GDM1 (cell line): ENCODE measurements at regions not wholly inside any gene's neighbourhood (a gene's known extent, or its start where the extent isn't known, plus 50 kb on each side); places are given as distances from the start of the nearest gene placed in this dataset.

ENCODE experiments used
- DNase-seq: peaks from one replicate; lab custom pipeline; 2025; lab: John Stamatoyannopoulos, UW

- no peak for DNase-seq
Measured at GRCh38 chr13:104320446-104320845, 1254.2 kb upstream of the SLC10A2 start.

GRCh38 chr13:104318121-104318520, 1251.9 kb upstream of the SLC10A2 start:
- no peak for DNase-seq

DNA sequence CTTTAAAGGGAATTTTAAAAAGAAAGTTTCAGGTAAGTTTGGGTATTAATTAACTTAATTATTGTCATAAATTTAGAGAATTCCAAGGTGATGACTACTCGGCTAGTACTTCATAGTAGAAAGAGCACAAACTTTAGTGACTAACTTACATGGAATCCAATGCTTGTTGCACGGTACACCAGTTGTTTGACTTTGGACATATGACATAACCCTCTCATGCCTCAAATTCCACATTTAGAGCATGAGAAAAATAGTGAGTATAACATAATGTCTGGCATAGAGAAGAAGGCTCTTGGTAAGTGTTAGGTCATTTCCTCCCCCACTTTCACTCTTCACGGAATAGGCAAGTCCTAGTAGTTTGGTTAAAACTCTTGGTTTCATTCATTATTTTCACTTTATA, 1249.4 kb upstream of the SLC10A2 start:
- DNase-seq: no peak

- no peak for DNase-seq
Measured at GRCh38 chr13:104314926-104315535, 1248.8 kb upstream of the SLC10A2 start.

GRCh38 chr13:104314321-104314720, 1248.1 kb upstream of the SLC10A2 start:
- DNase-seq: no peak

GRCh38 chr13:104310861-104311260, 1244.6 kb upstream of the SLC10A2 start:
- DNase-seq: no peak

DNA sequence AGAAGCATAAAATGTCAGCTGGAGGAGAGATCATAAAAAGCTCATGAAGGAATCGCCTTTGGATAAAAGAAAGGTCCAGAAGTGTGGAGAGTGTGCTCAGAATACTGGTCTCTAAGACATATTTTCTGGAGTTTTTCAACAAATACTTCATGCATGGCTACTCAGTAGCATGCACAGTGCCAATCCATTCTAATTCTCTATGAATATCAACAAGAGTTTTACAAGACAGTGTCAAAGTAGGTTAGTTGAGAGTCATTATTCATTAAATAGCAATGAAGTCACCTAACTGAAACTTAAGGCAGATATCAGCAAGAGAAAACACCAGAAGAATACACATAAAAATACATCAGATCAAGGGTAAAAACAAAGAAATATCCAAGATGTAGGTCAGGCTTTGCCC, 1243.2 kb upstream of the SLC10A2 start:
- DNase-seq: no peak

GRCh38 chr13:104301171-104301975, 1235.2 kb upstream of the SLC10A2 start:
- DNase-seq: no peak

- DNase-seq: no peak
Measured at GRCh38 chr13:104297075-104297474, 1230.9 kb upstream of the SLC10A2 start.

DNA sequence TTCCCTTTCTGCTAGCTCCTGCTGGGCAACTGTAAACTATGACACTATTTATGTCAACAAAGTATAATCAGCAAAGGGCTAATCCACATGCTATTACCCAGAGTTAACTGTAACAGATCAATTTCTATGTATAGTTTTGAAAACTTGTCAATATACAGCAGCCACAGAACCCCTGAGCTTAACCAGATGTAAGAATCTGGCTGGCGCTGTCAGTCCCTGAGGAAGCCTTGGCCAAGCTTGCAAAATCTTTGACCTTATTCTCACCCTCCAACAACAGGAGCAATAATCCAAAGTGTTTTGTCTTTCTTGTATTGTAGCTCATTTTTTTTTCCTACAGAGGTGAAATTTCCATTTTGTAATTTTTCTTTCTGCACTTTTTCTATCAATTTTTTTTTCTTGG, 1230.1 kb upstream of the SLC10A2 start:
- no peak for DNase-seq

DNA sequence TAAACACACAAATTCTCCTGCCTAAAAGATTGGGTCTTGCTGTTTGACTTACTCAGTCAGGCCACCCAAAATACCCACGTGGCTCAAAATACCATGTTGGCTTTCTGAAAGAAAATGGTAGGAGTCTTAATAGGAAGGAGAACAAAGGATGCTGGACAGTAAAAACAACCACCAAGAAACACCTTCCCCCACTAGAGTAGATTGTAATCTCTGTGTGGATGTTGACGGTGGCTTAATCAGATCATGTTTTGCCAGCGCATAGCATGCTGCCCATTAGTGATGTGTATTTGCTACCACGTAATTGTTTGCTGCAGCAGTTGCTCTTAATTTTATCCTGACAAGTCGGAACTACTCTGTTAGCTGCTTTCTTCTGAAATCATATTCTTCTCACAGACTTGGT, 1229.3 kb upstream of the SLC10A2 start:
- no peak for DNase-seq

- no peak for DNase-seq
Measured at GRCh38 chr13:104289400-104289799, 1223.2 kb upstream of the SLC10A2 start.

- DNase-seq: no peak
Measured at GRCh38 chr13:104288496-104288895, 1222.3 kb upstream of the SLC10A2 start.

GRCh38 chr13:104286566-104287290, 1220.5 kb upstream of the SLC10A2 start:
- no peak for DNase-seq

- no peak for DNase-seq
Measured at GRCh38 chr13:104281910-104282309, 1215.7 kb upstream of the SLC10A2 start.

- DNase-seq: no peak
Measured at GRCh38 chr13:104270731-104271130, 1204.5 kb upstream of the SLC10A2 start.

GRCh38 chr13:104267206-104267811, 1201.1 kb upstream of the SLC10A2 start:
- no peak for DNase-seq

- no peak for DNase-seq
Measured at GRCh38 chr13:104256701-104257100, 1190.5 kb upstream of the SLC10A2 start.

GRCh38 chr13:104253063-104253680, 1187.0 kb upstream of the SLC10A2 start:
- DNase-seq: no peak

- no peak for DNase-seq
Measured at GRCh38 chr13:104251931-104252330, 1185.7 kb upstream of the SLC10A2 start.

- DNase-seq: no peak
Measured at GRCh38 chr13:104246955-104247354, 1180.7 kb upstream of the SLC10A2 start.

DNA sequence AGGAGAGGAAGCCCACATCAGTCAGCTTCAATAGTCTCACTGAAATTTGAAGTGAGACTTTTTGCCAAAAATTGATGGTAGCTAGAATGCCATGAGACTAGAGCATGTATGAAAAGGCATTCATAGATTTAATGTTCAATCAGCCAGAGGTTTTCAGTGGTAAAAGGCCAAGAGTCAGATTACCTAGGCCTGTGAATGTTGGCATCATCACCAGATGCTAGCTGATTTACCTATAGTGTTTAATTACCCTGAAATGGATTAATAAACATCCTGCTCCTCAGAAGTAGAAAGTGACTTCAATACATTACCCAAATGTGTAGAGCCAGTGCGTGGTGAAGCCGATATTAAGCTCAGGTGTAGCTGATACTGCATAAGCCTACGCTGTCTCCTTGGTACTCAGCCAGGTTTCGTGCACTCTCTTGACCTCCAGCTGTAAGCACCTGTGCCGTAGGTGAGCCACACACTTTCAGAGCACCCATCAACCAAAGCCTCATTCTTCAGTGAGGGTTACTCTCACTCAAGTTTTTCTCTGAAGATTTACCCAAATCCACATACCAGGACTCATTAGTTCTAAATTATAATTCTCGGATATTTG, 1140.3 kb upstream of the SLC10A2 start:
- DNase-seq: no peak
